CD14-positive monocyte (primary cell): ENCODE measurements at regions not wholly inside any gene's neighbourhood (a gene's known extent, or its start where the extent isn't known, plus 50 kb on each side); places are given as distances from the start of the nearest gene placed in this dataset.

Experiments used
- DNase-seq, 3 donors: peaks; one replicate each; pipeline ENCODE4 v3.0.0-alpha.2; 2011 to 2022
- H2AFZ ChIP-seq: 2 replicates; pipeline ENCODE4 v1.6.0; 2012; ENCODE audit warnings: mild to moderate bottlenecking, low read depth, low read length, inconsistent platforms; ENCODE audit not compliant: insufficient read depth, poor library complexity, severe bottlenecking
- H3K27ac ChIP-seq, 2 donors: 1 replicate in 1 of 2; 2 replicates in 1 of 2; pipeline ENCODE4 v1.5.1; 2012 to 2013; ENCODE audit warnings: low read length in 2 of 2, control low read depth in 1 of 2, inconsistent platforms in 1 of 2, low read depth in 1 of 2, mild to moderate bottlenecking in 1 of 2
- H3K27me3 ChIP-seq, 2 donors: one replicate each; pipeline versions ENCODE4 v1.6.0 to v1.6.1; 2011 to 2013; ENCODE audit warnings: low read length in 2 of 2; ENCODE audit not compliant: control insufficient read depth in 2 of 2, insufficient read depth in 2 of 2
- H3K36me3 ChIP-seq, 2 donors: replicated peaks in 1 of 2; 1 replicate in 1 of 2; 2 replicates in 1 of 2; pipeline versions ENCODE4 v1.5.1 to v1.6.1; 2012 to 2013; ENCODE audit warnings: low read length in 2 of 2, control low read depth in 1 of 2, inconsistent platforms in 1 of 2, mild to moderate bottlenecking in 1 of 2; ENCODE audit not compliant: insufficient read depth in 2 of 2, control insufficient read depth in 1 of 2
- H3K4me1 ChIP-seq, 2 donors: 1 replicate in 1 of 2; 2 replicates in 1 of 2; pipeline versions ENCODE4 v1.5.1 to v1.6.1; 2012 to 2013; ENCODE audit warnings: low read length in 2 of 2, control low read depth in 1 of 2, inconsistent platforms in 1 of 2, mild to moderate bottlenecking in 1 of 2, moderate library complexity in 1 of 2; ENCODE audit not compliant: insufficient read depth in 2 of 2, control insufficient read depth in 1 of 2
- H3K4me2 ChIP-seq: replicated peaks from 2 replicates; pipeline ENCODE3; 2012; ENCODE audit warnings: low read length, moderate library complexity, mild to moderate bottlenecking; ENCODE audit not compliant: poor library complexity, severe bottlenecking; ENCODE audit errors: extremely low read depth
- H3K4me3 ChIP-seq, 3 experiments: fragments of 200-600 bp in 1 of 3; sonication (generic) in 1 of 3; replicated peaks in 1 of 3; 1 replicate in 2 of 3; 2 replicates in 1 of 3; pipeline ENCODE4 v1.5.1; 2011 to 2013; ENCODE audit warnings: low read length in 3 of 3, mild to moderate bottlenecking in 3 of 3, control low read depth in 2 of 3, low read depth in 2 of 3, inconsistent platforms in 1 of 3, moderate library complexity in 1 of 3
- H3K79me2 ChIP-seq: 2 replicates; pipeline ENCODE4 v1.6.0; 2012; ENCODE audit warnings: mild to moderate bottlenecking, control low read depth, inconsistent platforms, low read length, moderate library complexity; ENCODE audit not compliant: insufficient read depth
- H3K9ac ChIP-seq: 2 replicates; pipeline ENCODE4 v1.6.0; 2017; ENCODE audit warnings: low read length, mild to moderate bottlenecking; ENCODE audit not compliant: insufficient read depth, poor library complexity, severe bottlenecking
- H3K9me3 ChIP-seq, 2 donors: replicated peaks in 1 of 2; 1 replicate in 1 of 2; 2 replicates in 1 of 2; pipeline versions ENCODE4 v1.5.1 to v1.6.1; 2012 to 2013; ENCODE audit warnings: low read length in 2 of 2, control low read depth in 1 of 2; ENCODE audit not compliant: control insufficient read depth in 1 of 2, insufficient read depth in 1 of 2
- H4K20me1 ChIP-seq: 2 replicates; pipeline ENCODE4 v1.6.0; 2012; ENCODE audit warnings: mild to moderate bottlenecking, low read length, control low read depth, moderate library complexity; ENCODE audit not compliant: insufficient read depth
- H3K27ac Mint-ChIP-seq, 7 donors: one replicate each; pipeline ENCODE4 v1.8.0; 2020; ENCODE audit warnings: mild to moderate bottlenecking in 7 of 7, mixed read lengths in 7 of 7, moderate library complexity in 6 of 7, inconsistent platforms in 2 of 7
- H3K27me3 Mint-ChIP-seq, 3 donors: one replicate each; pipeline ENCODE4 v1.8.0; 2021 to 2022; ENCODE audit warnings: low read depth in 3 of 3, mild to moderate bottlenecking in 3 of 3, mixed read lengths in 3 of 3, moderate library complexity in 3 of 3, inconsistent platforms in 1 of 3
- H3K36me3 Mint-ChIP-seq, 2 donors: one replicate each; pipeline ENCODE4 v1.8.0; 2020; ENCODE audit warnings: mixed read lengths in 2 of 2, inconsistent platforms in 1 of 2, mild to moderate bottlenecking in 1 of 2
- H3K4me1 Mint-ChIP-seq: one replicate; pipeline ENCODE4 v1.8.0; 2020; ENCODE audit warnings: mild to moderate bottlenecking, mixed read lengths
- H3K4me3 Mint-ChIP-seq, 2 donors: one replicate each; pipeline ENCODE4 v1.8.0; 2020; ENCODE audit warnings: mild to moderate bottlenecking in 2 of 2, mixed read lengths in 2 of 2, moderate library complexity in 1 of 2
- H3K9me3 Mint-ChIP-seq, 7 donors: one replicate each; pipeline ENCODE4 v1.8.0; 2020 to 2022; ENCODE audit warnings: mixed read lengths in 7 of 7, mild to moderate bottlenecking in 6 of 7, moderate library complexity in 6 of 7, inconsistent platforms in 2 of 7
- WGBS: methylation state at CpG from one replicate; pipeline ENCODE4 v1.1.5; 2013; ENCODE audit warnings: missing lambda C conversion rate; ENCODE audit not compliant: insufficient coverage; 5-methylcytosine and 5-hydroxymethylcytosine counted together
- intact Hi-C, 2 donors: fragments of 100-400 bp; cut with micrococcal nuclease; formaldehyde crosslinking; loops; one replicate each; pipeline versions ENCODE4 v1.15.0 to v1.15.1; 2023
- TF ChIP-seq, protein P1 (sequence below): fragments of 200-600 bp; IDR thresholded peaks from one replicate; pipeline ENCODE4 v1.8.0; 2022; ENCODE audit warnings: antibody characterized with exemption, mild to moderate bottlenecking

- no peaks in the 10 kb centered on the region for H3K4me1 ChIP-seq
- H4K20me1 ChIP-seq = no peaks in the 10 kb centered on the region
- no peak overlapping the region for H3K9ac ChIP-seq
- H3K9me3 Mint-ChIP-seq = peaks cover 2 to 27% (median 10%) of the 10 kb centered on the region in 7 donors
- intact Hi-C loops = no loop called here
- no peak overlapping the region for H3K27ac Mint-ChIP-seq
- DNase-seq = no peak
- H2AFZ ChIP-seq = no peak overlapping the region
- no peaks in the 10 kb centered on the region for H3K36me3 ChIP-seq
- H3K36me3 Mint-ChIP-seq = peaks cover 0 to 3% of the 10 kb centered on the region in 2 donors
- H3K27me3 ChIP-seq = peaks cover 93 to 98% of the 10 kb centered on the region in 2 donors
- peaks cover 2% of the 10 kb centered on the region for H3K4me1 Mint-ChIP-seq
- TF ChIP-seq, protein P1, sequence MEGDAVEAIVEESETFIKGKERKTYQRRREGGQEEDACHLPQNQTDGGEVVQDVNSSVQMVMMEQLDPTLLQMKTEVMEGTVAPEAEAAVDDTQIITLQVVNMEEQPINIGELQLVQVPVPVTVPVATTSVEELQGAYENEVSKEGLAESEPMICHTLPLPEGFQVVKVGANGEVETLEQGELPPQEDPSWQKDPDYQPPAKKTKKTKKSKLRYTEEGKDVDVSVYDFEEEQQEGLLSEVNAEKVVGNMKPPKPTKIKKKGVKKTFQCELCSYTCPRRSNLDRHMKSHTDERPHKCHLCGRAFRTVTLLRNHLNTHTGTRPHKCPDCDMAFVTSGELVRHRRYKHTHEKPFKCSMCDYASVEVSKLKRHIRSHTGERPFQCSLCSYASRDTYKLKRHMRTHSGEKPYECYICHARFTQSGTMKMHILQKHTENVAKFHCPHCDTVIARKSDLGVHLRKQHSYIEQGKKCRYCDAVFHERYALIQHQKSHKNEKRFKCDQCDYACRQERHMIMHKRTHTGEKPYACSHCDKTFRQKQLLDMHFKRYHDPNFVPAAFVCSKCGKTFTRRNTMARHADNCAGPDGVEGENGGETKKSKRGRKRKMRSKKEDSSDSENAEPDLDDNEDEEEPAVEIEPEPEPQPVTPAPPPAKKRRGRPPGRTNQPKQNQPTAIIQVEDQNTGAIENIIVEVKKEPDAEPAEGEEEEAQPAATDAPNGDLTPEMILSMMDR = no peak
- H3K79me2 ChIP-seq = no peaks in the 10 kb centered on the region
- no peak overlapping the region for H3K27ac ChIP-seq
- no peak overlapping the region for H3K4me3 ChIP-seq
- H3K4me2 ChIP-seq = no peak overlapping the region
- peaks cover 7 to 28% of the 10 kb centered on the region in 2 donors for H3K9me3 ChIP-seq
- peak overlapping the region in 1 of 2 donors; percentile 69 for H3K4me3 Mint-ChIP-seq
- peaks cover 86 to 98% (median 91%) of the 10 kb centered on the region in 3 donors for H3K27me3 Mint-ChIP-seq
- WGBS = 79% methylated on average over 3 of the region's 4 CpGs
Observed at GRCh38 chr5:73306078-73306719, 133.2 kb downstream of the TMEM174 start.

- WGBS = no CpG with 5 or more reads among the region's 3 CpGs
- peaks cover 2% of the 10 kb centered on the region for H3K4me1 Mint-ChIP-seq
Observed at GRCh38 chr5:73305386-73305785, 132.4 kb downstream of the TMEM174 start.

More at GRCh38 chr5:73305386-73305785, 132.4 kb downstream of the TMEM174 start:
- intact Hi-C loops = no loop called here
- Histone ChIP-seq H4K20me1 (no peaks in the 10 kb centered on the region), H3K36me3 (no peaks in the 10 kb centered on the region), H2AFZ (no peak overlapping the region), H3K4me1 (no peaks in the 10 kb centered on the region), H3K27ac (no peak overlapping the region), H3K9me3 (peaks cover 7 to 35% of the 10 kb centered on the region in 2 donors), H3K9ac (no peak overlapping the region), H3K4me3 (no peak overlapping the region), H3K27me3 (peaks cover 93 to 98% of the 10 kb centered on the region in 2 donors), H3K79me2 (no peaks in the 10 kb centered on the region), H3K4me2 (no peak overlapping the region)
- Mint-ChIP-seq H3K9me3 (peaks cover 2 to 30% (median 11%) of the 10 kb centered on the region in 7 donors), H3K27ac (no peak overlapping the region), H3K27me3 (peaks cover 86 to 98% (median 91%) of the 10 kb centered on the region in 3 donors), H3K4me3 (peak overlapping the region in 1 of 2 donors; percentile 68), H3K36me3 (peaks cover 0 to 3% of the 10 kb centered on the region in 2 donors)
- DNase-seq = no peak
- TF ChIP-seq, protein P1 = no peak
